ENCODE measurements at regions not wholly inside any gene's neighbourhood (a gene's known extent, or its start where the extent isn't known, plus 50 kb on each side); places are given as distances from the start of the nearest gene placed in this dataset.

DNA sequence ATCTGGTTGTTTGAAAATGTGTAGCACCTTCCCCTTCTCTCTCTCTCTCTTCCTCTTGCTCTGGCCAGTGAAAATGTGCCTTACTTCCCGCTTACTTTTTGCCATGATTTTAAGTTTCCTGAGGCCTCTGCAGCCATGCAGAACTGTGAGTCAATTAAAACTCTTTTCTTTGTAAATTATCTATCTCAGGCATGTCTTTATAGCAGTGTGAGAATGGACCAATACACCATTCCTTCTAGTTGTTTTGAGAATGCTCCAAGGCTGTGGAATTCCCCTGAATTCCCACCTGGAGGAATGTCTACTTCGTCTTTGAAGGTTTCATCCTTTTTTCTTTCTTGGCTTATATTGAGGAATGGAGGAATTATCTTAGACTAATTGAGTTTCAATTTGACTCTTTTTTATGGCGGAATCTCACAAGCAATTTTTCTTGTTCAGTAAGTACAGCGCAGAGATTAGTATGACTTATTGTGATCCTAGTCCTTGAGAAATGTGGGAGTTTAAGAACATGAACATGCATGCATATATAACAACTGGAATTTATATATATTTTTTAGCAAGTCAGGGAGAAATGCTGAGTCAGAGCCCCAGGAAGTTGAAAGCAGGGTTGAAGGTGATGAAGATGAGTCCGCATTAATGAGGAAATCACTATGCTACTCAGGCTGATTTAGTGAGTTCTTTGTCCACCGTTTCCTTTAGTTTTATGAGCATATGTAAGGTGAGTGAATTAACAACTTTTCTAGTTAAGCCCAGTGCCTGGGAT is 488.1 kb upstream of the ADAMTS16 start:
- ATAC-seq (no peak), DNase-seq (no peak)
- intact Hi-C loops (cut with DNase I) = no loop called here

DNA sequence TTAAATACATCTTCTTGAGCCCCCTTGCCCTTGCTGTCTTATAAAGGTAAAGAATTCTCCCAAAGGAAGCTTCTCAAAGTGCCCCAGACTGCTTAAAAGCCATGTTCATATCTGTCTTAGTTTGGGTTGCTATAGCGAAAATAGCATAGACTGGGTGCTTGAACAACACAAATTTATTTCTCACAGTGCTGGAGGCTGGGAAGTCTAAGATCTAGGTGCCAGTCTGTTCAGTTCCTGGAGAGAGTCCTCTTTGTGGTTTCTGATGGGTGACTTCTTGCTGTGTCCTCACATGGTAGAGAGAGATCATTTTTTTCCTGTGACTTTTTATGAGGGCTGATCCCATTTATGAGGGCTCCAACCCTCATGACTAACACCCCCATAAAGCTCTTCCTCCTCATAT is 486.7 kb upstream of the ADAMTS16 start:
- intact Hi-C loops (cut with DNase I) = no loop called here
- DNase-seq (no peak), ATAC-seq (no peak)

DNA sequence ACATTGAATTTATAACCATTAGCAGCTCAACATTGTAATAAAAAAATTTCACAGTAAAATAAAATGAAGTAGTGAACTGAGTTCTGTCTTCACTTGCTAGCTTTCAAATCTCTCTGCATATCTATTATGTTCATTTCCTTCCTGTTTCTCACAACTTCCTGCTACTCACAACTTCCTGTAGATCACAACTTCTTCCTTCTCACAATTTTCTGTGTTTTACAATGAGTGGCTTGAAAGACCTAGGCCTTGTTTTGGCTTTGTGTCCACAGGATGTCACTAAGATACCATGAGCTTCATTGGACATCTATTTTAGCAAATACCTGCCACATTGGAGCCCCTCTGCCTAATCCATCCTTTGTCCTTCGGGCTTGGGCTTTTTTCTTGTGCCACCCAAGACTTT is 480.3 kb upstream of the ADAMTS16 start:
- ATAC-seq (no peak), DNase-seq (no peak)
- intact Hi-C loops (cut with DNase I) = no loop called here

- ATAC-seq = no peak
- intact Hi-C loops (cut with DNase I) = no loop called here
- DNase-seq = no peak
Measured at GRCh38 chr5:4661326-4661725, 478.8 kb upstream of the ADAMTS16 start.

GRCh38 chr5:4661836-4662235 is 478.3 kb upstream of the ADAMTS16 start:
- intact Hi-C loops (cut with DNase I) = no loop called here
- no peak for ATAC-seq

GRCh38 chr5:4662756-4663155 is 477.4 kb upstream of the ADAMTS16 start:
- DNase-seq (no peak), ATAC-seq (no peak)
- intact Hi-C loops (cut with DNase I) = no loop called here

More at GRCh38 chr5:4661836-4662235, 478.3 kb upstream of the ADAMTS16 start:
- DNase-seq = no peak

DNA sequence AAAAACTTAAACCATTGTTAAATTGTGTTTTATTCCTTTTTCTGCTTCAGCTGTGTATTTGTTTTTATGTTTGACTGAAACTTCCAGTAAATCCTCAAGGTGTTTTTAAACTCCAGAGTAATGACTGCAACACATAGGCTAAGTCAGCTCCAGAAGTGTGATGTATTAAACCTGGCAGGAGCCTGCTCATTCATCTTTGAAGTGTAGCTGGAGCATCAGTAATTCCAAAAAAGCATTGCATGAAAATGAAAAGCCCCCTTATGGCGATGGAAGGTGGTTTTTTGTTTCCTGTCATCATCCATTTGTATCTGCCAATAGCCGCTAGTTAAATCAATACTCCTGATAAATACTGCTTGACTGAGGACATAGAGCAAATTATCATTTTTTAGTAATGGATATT is 474.2 kb upstream of the ADAMTS16 start:
- no peak for ATAC-seq
- DNase-seq = no peak
- intact Hi-C loops (cut with DNase I) = no loop called here

GRCh38 chr5:4674166-4674565 is 466.0 kb upstream of the ADAMTS16 start:
- DNase-seq = no peak
- intact Hi-C loops (cut with DNase I) = no loop called here
- ATAC-seq = peak in 1 of 2 donors; percentile 47

DNA sequence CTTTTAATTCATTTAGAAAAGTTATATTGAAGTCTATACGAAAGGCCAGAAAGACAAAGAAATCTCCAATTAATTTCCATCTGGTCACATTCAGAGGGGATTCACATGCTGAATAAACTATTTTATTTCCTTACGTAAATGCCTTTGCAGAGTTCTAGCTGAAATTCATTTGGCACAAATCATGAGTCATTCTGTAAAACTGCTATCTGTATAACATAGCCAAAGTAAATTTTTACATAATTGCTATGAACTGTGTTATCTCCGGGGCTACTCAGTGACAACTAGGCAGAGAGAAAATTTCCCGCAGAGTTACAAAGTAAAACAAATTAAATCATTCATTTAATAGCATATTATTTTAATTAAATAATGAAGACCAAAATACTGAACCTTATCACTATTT is 463.2 kb upstream of the ADAMTS16 start:
- intact Hi-C loops (cut with DNase I) = no loop called here
- ATAC-seq (peak in 1 of 2 donors; percentile 67), DNase-seq (no peak)

DNA sequence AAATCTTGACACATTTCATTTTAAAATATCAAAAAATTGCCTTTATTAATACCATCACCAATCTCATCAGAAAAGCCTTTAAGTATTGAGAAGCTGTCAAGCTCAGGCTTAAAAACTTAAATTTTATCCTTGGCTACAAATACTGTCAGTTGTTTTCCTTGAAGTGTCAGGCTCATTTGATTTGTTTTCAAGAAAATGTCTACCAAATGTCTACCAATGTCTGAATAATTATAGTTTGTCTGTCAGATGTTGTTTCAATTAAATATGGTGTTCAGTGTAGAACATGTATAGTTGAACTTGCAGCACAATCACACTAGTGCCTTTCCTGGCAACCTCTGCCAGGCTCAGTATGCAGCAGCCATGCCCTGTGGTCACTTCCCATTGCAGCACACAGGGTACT is 455.2 kb upstream of the ADAMTS16 start:
- ATAC-seq (no peak), DNase-seq (no peak)
- intact Hi-C loops (cut with DNase I) = no loop called here

GRCh38 chr5:4698596-4698995 is 441.5 kb upstream of the ADAMTS16 start:
- DNase-seq = no peak
- intact Hi-C loops (cut with DNase I) = no loop called here
- no peak for ATAC-seq

- ATAC-seq = no peak
- DNase-seq = no peak
- intact Hi-C loops (cut with DNase I) = no loop called here
Measured at GRCh38 chr5:4699592-4699991, 440.5 kb upstream of the ADAMTS16 start.

GRCh38 chr5:4700069-4700468 is 440.1 kb upstream of the ADAMTS16 start:
- intact Hi-C loops (cut with DNase I) = no loop called here
- ATAC-seq (peak; percentile 71 to 89), DNase-seq (peak; percentile 57)

- intact Hi-C loops (cut with DNase I) = no loop called here
Measured at GRCh38 chr5:4700871-4701270, 439.3 kb upstream of the ADAMTS16 start.

DNA sequence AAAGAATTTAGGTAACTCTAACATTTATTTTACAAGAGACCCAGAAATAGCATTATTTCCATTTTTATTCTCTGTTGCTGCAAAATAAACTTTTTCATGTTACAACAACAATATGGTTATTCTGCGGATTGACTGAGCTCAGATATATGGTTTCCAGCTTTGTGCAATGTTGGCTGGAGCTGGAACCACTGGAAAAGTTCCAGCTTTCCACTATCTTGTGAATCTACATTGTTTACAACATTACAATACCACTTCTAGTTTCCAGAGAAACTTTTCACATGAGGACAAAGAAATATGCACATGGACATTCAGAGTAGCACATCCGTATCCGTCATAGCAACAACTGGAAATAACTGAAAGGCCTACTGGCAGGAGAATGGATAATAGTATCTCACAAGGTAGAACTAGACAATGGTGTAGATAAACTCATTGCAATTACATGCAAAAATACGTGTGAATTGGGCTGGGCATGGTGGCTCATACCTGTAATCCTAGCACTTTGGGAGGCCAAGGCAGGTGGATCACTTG is 436.1 kb upstream of the ADAMTS16 start:
- intact Hi-C loops (cut with DNase I) = no loop called here
- ATAC-seq (no peak), DNase-seq (no peak)

More at GRCh38 chr5:4700871-4701270, 439.3 kb upstream of the ADAMTS16 start:
- no peak for ATAC-seq
- no peak for DNase-seq

- intact Hi-C loops (cut with DNase I) = no loop called here
Measured at GRCh38 chr5:4704951-4705350, 435.2 kb upstream of the ADAMTS16 start.

DNA sequence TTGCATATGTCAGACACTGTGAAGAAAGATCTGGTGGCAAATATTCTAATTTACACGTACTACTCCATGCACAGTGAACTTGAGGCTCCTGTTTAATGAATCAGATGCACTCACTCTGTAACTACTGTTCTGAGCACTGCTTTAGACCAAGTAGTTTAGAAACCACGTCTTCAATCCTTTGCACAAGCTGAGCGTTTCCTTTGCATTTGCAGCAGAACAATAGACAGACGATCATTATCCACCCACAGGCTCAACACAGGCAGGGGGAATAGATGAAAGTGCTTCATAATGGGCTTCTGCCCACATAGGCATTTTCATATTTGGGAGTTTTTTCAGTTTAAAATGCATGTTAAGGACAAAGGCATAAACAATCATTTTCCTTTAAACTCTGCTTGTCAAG is 423.3 kb upstream of the ADAMTS16 start:
- DNase-seq (no peak), ATAC-seq (no peak)
- intact Hi-C loops (cut with DNase I) = no loop called here

More at GRCh38 chr5:4704951-4705350, 435.2 kb upstream of the ADAMTS16 start:
- no peak for DNase-seq
- no peak for ATAC-seq

- intact Hi-C loops (cut with DNase I) = no loop called here
- ATAC-seq (no peak), DNase-seq (no peak)
Measured at GRCh38 chr5:4717446-4717845, 422.7 kb upstream of the ADAMTS16 start.

DNA sequence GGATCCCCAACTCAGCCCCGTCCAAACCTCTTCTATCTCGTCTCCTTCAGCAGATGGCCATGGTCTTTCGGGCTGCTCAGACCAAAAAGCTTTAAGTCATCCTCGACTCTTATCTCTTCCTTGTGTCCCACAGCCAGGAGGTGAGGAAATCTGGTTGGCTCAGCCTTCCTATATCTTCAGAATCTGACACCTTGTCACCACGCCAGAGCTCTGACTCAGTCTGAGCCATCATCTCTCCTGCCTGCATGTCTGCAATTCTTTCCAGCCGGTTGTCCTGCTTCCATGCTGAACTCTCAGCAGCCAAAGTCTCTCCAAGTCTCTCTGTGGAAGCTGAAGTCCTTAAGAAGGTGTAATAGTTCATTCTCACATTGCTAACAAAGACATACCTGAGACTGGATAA is 419.3 kb upstream of the ADAMTS16 start:
- peak; percentile 29 for DNase-seq
- intact Hi-C loops (cut with DNase I) = no loop called here
- peak in 1 of 2 donors; percentile 93 for ATAC-seq

- ATAC-seq = no peak
- intact Hi-C loops (cut with DNase I) = no loop called here
- no peak for DNase-seq
Measured at GRCh38 chr5:4722886-4723285, 417.2 kb upstream of the ADAMTS16 start.

- ATAC-seq (no peak), DNase-seq (no peak)
- intact Hi-C loops (cut with DNase I) = no loop called here
Measured at GRCh38 chr5:4725594-4725993, 414.5 kb upstream of the ADAMTS16 start.
